Esophagus muscularis mucosa (tissue), 4 donors: ENCODE measurements at regions not wholly inside any gene's neighbourhood (a gene's known extent, or its start where the extent isn't known, plus 50 kb on each side); places are given as distances from the start of the nearest gene placed in this dataset.

Experiments
- DNase-seq: peaks from one replicate; pipeline ENCODE4 v3.0.0-alpha.2; 2017; ENCODE audit errors: extremely low spot score
- H3K27ac ChIP-seq, 4 donors: fragments of 200-600 bp; sonication (generic); replicated peaks in 1 of 4; 1 replicate in 3 of 4; 2 replicates in 1 of 4; pipeline ENCODE4 v1.5.1; 2016 to 2019; ENCODE audit warnings: mild to moderate bottlenecking in 1 of 4
- H3K27me3 ChIP-seq, 4 donors: fragments of 200-600 bp; sonication (generic); one replicate each; pipeline versions ENCODE4 v1.5.1 to v1.6.0; 2016 to 2019
- H3K36me3 ChIP-seq, 4 donors: fragments of 200-600 bp; sonication (generic); one replicate each; pipeline ENCODE4 v1.5.1; 2016 to 2019
- H3K4me1 ChIP-seq, 4 donors: fragments of 200-600 bp; sonication (generic); one replicate each; pipeline ENCODE4 v1.5.1; 2016 to 2019
- H3K4me3 ChIP-seq, 4 donors: fragments of 200-600 bp; sonication (generic); 1 replicate in 2 of 4; 2 replicates in 2 of 4; pipeline ENCODE4 v1.5.1; 2016 to 2019; ENCODE audit warnings: mild to moderate bottlenecking in 4 of 4, moderate library complexity in 1 of 4
- H3K9me3 ChIP-seq, 4 donors: fragments of 200-600 bp; sonication (generic); 1 replicate in 3 of 4; 2 replicates in 1 of 4; pipeline ENCODE4 v1.5.1; 2016 to 2019
- CTCF ChIP-seq, 3 experiments: fragments of 200-600 bp in 2 of 3; fragments of 450-650 bp in 1 of 3; sonication (generic) in 2 of 3; IDR thresholded peaks; one replicate each; pipeline ENCODE4 v1.5.1; 2017 to 2019; ENCODE audit warnings: antibody characterized with exemption in 3 of 3, mild to moderate bottlenecking in 2 of 3, moderate library complexity in 1 of 3
- EP300 ChIP-seq: sonication (generic); formaldehyde crosslinking; IDR thresholded peaks from one replicate; pipeline ENCODE4 v1.6.1; 2017; ENCODE audit warnings: antibody characterized with exemption
- POLR2A ChIP-seq: fragments of 450-650 bp; IDR thresholded peaks from one replicate; pipeline ENCODE4 v1.6.1; 2017; ENCODE audit warnings: antibody characterized with exemption, moderate library complexity, mild to moderate bottlenecking, low read depth
- POLR2AphosphoS5 ChIP-seq, 2 donors: sonication (generic); formaldehyde crosslinking; IDR thresholded peaks; one replicate each; pipeline ENCODE4 v1.6.1; 2017; ENCODE audit warnings: antibody characterized with exemption in 2 of 2
- WGBS: methylation state at CpG from one replicate; pipeline ENCODE4 v1.1.5; 2018; 5-methylcytosine and 5-hydroxymethylcytosine counted together
- intact Hi-C: fragments of 100-400 bp; cut with DNase I; formaldehyde crosslinking; loops from one replicate; pipeline ENCODE4 v1.15.1; 2023

GRCh38 chr2:147500819-147501395 lies 343.9 kb upstream of the ACVR2A start:
- H3K36me3 ChIP-seq: no peaks in the 10 kb centered on the region
- no peaks in the 10 kb centered on the region for H3K27me3 ChIP-seq
- WGBS: 32% methylated on average over 1 of the region's 1 CpG
- H3K27ac ChIP-seq: no peak overlapping the region
- peaks cover 2 to 23% (median 11%) of the 10 kb centered on the region in 4 donors for H3K4me1 ChIP-seq
- no peak for DNase-seq
- TF ChIP-seq POLR2A (no peak), CTCF (IDR thresholded peaks at IDR 0.05) (no peak), EP300 (no peak), POLR2AphosphoS5 (IDR thresholded peaks at IDR 0.05) (no peak)
- H3K9me3 ChIP-seq: no peaks in the 10 kb centered on the region
- intact Hi-C loops: no loop called here
- H3K4me3 ChIP-seq: no peak overlapping the region

- WGBS: 71% methylated on average over 3 of the region's 3 CpGs
- no peak for DNase-seq
- Histone ChIP-seq H3K4me3 (no peak overlapping the region), H3K9me3 (no peaks in the 10 kb centered on the region), H3K27me3 (no peaks in the 10 kb centered on the region), H3K4me1 (peaks cover 2 to 23% (median 11%) of the 10 kb centered on the region in 4 donors), H3K36me3 (no peaks in the 10 kb centered on the region), H3K27ac (no peak overlapping the region)
- intact Hi-C loops: no loop called here
- TF ChIP-seq POLR2AphosphoS5 (IDR thresholded peaks at IDR 0.05): no peak
- no peak for TF ChIP-seq CTCF (IDR thresholded peaks at IDR 0.05)
- no peak for TF ChIP-seq EP300
- no peak for TF ChIP-seq POLR2A
These were observed 344.6 kb upstream of the ACVR2A start for GRCh38 chr2:147500229-147500628.

- 74% methylated on average over 2 of the region's 2 CpGs for WGBS
These were observed 345.0 kb upstream of the ACVR2A start for GRCh38 chr2:147499785-147500184.

GRCh38 chr2:147495734-147496133 lies 349.1 kb upstream of the ACVR2A start:
- Histone ChIP-seq H3K9me3 (no peaks in the 10 kb centered on the region), H3K27ac (no peak overlapping the region), H3K4me3 (no peak overlapping the region), H3K4me1 (peaks cover 0 to 5% (median 3%) of the 10 kb centered on the region in 4 donors), H3K27me3 (no peaks in the 10 kb centered on the region), H3K36me3 (no peaks in the 10 kb centered on the region)
- TF ChIP-seq POLR2AphosphoS5 (IDR thresholded peaks at IDR 0.05): no peak
- TF ChIP-seq POLR2A: no peak
- TF ChIP-seq EP300: no peak
- no peak for TF ChIP-seq CTCF (IDR thresholded peaks at IDR 0.05)
- no peak for DNase-seq
- intact Hi-C loops: no loop called here
- WGBS: 84% methylated on average over 5 of the region's 5 CpGs

More at GRCh38 chr2:147499785-147500184, 345.0 kb upstream of the ACVR2A start:
- intact Hi-C loops: no loop called here
- TF ChIP-seq CTCF (IDR thresholded peaks at IDR 0.05) (no peak), POLR2A (no peak), EP300 (no peak), POLR2AphosphoS5 (IDR thresholded peaks at IDR 0.05) (no peak)
- Histone ChIP-seq H3K27me3 (no peaks in the 10 kb centered on the region), H3K4me1 (peaks cover 2 to 23% (median 11%) of the 10 kb centered on the region in 4 donors), H3K27ac (no peak overlapping the region), H3K36me3 (no peaks in the 10 kb centered on the region), H3K9me3 (no peaks in the 10 kb centered on the region), H3K4me3 (no peak overlapping the region)
- DNase-seq: no peak

GRCh38 chr2:147492471-147492870 lies 352.4 kb upstream of the ACVR2A start:
- H3K36me3 ChIP-seq: no peaks in the 10 kb centered on the region
- H3K4me3 ChIP-seq: no peak overlapping the region
- WGBS: 91% methylated on average over 2 of the region's 2 CpGs
- H3K27ac ChIP-seq: no peak overlapping the region
- DNase-seq: no peak
- no peaks in the 10 kb centered on the region for H3K4me1 ChIP-seq
- no peaks in the 10 kb centered on the region for H3K9me3 ChIP-seq
- H3K27me3 ChIP-seq: no peaks in the 10 kb centered on the region
- intact Hi-C loops: no loop called here
- TF ChIP-seq POLR2A (no peak), CTCF (IDR thresholded peaks at IDR 0.05) (no peak), POLR2AphosphoS5 (IDR thresholded peaks at IDR 0.05) (no peak), EP300 (no peak)
